Fibroblast of the aortic adventitia (primary cell): ENCODE measurements at regions not wholly inside any gene's neighbourhood (a gene's known extent, or its start where the extent isn't known, plus 50 kb on each side); places are given as distances from the start of the nearest gene placed in this dataset.
"Not testable (repeated sequence)": the region's sequence is repeated elsewhere in the genome, so short reads cannot be mapped to it uniquely, and the experiment has no call there.

ENCODE experiments used
- DNase-seq: peaks from one replicate; pipeline ENCODE4 v3.0.0-alpha.2; 2010; ENCODE audit warnings: low read depth
- H3K4me3 ChIP-seq: 2 replicates; pipeline ENCODE4 v1.5.1; 2011; ENCODE audit warnings: low read depth, mild to moderate bottlenecking, control low read depth, low read length, moderate library complexity
- TF ChIP-seq, protein P1 (sequence below): IDR thresholded peaks from 2 replicates; pipeline ENCODE4 v1.5.1; 2011; ENCODE audit warnings: mild to moderate bottlenecking, low read length, control low read depth, inconsistent platforms; ENCODE audit not compliant: insufficient read depth

DNA sequence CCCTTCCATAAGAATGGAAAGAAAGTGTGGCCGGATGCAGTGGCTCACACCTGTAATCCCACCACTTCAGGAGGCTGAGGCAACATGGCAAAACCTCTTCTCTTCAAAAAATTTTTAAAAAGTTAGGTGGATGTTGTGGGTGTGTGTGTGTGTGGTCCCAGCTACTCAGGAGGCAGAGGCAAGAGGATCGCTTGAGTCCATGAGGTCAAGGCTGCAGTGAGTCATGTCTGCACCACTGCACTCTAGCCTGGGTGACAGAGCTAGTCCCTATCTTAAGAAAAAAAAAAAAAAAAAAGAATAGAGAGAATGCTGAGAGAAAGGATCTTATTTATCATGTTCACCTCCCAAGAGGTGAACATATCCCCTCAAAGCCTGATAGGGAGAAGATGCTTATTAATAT, 492.1 kb upstream of the SMIM31 start:
- no peak overlapping the region for H3K4me3 ChIP-seq
- DNase-seq: no peak
- TF ChIP-seq, protein P1, sequence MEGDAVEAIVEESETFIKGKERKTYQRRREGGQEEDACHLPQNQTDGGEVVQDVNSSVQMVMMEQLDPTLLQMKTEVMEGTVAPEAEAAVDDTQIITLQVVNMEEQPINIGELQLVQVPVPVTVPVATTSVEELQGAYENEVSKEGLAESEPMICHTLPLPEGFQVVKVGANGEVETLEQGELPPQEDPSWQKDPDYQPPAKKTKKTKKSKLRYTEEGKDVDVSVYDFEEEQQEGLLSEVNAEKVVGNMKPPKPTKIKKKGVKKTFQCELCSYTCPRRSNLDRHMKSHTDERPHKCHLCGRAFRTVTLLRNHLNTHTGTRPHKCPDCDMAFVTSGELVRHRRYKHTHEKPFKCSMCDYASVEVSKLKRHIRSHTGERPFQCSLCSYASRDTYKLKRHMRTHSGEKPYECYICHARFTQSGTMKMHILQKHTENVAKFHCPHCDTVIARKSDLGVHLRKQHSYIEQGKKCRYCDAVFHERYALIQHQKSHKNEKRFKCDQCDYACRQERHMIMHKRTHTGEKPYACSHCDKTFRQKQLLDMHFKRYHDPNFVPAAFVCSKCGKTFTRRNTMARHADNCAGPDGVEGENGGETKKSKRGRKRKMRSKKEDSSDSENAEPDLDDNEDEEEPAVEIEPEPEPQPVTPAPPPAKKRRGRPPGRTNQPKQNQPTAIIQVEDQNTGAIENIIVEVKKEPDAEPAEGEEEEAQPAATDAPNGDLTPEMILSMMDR: no peak

DNA sequence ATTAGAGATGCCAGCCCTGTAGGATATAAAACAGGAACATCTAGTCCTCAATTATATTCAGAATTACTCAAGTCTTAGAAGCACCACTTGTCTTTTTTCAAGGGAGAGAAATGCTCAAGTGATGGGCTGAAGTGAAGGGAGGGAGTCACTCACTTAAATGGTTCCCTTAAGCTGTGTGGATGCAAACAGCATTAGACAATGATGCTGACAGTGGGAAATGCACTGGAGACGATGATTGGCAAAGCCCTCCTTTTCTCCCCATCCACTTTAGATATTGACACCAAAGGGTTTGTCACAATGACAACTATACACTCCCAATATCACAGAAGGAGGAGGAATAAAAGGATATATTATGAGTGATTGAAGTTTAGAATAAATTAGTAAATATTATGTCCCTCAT, 491.4 kb upstream of the SMIM31 start:
- H3K4me3 ChIP-seq, DNase-seq: not testable (repeated sequence)

DNA sequence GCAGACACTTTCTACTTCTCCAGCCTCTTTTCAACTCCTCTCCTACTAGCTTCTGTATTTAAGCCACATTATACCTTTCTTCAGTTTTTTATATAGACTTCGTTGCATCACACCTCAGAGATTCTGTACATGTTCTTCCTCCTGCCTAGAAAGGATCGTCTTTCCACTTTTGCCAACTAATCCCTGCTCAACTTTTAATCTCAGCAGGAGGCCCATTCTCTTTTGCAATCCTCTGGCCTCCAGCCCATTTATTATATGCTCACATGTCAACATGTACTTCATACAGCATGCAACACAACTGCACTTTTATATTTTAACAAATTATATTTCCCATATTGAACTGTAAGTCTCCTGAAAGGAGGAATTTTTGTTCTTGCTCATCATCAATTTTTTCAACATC, 476.5 kb upstream of the SMIM31 start:
- H3K4me3 ChIP-seq, DNase-seq: not testable (repeated sequence)

DNA sequence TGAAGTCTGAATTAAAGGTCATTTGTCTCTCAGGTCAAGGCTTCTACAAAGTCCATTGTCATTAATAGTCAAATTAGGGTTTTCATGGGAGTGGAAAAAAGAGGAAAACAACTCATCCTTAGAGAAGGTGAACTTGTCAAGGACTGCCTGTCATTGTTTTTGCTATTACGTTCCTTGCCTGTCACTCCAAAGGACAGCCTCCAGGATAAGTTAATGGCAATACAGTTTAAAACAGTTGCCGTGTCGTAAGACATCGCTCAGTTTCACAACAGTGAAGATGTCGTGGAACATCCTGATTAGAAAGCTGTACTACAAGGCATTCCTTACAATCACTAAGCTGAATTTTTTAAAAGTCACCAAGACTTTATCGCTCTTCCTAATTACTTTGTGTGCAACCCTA, 466.8 kb upstream of the SMIM31 start:
- TF ChIP-seq, protein P1: no peak
- no peak for DNase-seq
- no peak overlapping the region for H3K4me3 ChIP-seq

DNA sequence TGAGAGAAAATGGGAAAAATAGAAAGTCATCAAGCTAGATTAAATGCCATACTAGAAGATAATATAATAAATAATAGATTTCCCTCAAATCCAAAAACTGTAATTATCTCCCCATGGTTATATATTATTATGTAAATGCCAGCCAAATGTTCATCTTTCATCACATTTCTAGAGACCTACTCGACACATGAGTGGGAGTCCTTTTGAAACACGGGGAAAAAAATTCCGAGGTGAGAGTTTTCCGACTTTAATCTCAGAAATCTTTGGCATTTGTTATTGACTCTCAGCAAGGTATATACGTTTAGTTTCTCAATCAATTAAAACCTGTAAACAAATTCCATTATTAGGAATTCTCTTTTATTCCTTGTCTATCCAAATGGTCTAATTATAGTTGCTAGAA, 465.4 kb upstream of the SMIM31 start:
- TF ChIP-seq, protein P1: no peak
- no peak for DNase-seq
- H3K4me3 ChIP-seq: no peak overlapping the region

DNA sequence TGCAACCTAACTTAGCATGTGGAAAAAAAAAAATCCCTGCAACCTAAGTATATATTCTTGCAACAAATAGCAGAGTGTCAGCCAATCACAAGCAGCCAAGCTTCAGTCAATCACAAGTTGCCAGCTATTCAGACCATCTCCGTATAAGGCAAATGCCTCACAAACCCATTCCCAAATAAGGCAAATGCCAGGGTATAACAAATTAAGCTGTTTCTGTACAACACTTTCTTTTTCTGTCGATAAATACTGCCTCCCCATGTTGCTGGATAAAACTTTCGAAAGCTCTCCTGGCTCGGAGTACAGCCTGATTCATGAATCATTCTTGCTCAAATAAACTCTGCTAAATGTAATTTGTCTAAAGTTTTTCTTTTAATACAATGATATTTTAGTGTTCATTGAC, 460.7 kb upstream of the SMIM31 start:
- TF ChIP-seq, protein P1: no peak
- DNase-seq: no peak
- no peak overlapping the region for H3K4me3 ChIP-seq

DNA sequence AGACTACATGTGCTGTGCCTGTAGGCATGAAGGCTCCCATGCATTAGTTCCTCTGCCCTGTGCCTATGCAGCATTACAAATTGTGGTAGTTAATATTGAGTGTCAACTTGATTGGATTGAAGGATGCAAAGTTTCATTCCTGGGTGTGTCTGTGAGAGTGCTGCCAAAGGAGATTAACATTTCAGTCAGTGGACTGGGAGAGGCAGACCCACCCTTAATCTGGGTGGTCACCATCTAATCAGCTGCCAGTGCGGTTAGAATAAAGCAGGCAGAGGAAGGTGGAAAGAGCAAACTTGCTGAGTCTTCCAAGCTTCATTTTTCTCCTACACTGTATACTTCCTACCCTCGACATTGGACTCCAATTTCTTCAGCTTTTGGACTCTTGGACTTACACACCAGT, 460.2 kb upstream of the SMIM31 start:
- TF ChIP-seq, protein P1: no peak
- DNase-seq: no peak

DNA sequence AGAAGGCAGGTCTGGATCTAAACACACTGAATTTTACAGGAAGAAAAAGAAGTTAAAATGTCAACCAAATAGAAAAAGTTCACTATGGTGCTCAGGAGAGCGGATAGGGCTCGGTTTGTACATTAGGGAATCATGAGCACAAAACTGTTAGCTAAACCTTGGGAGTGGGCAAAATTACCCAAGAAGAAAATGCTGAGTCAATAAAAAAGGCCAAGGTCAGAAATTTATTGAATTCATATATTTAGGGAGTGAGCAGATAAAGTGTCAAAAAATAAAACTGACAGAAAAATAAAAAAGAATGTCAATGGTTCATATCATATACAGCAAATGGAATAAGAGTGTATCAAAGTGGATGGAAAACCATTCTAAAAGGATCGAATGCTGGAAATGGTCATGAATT, 452.5 kb upstream of the SMIM31 start:
- TF ChIP-seq, protein P1: no peak
- DNase-seq: no peak
- H3K4me3 ChIP-seq: no peak overlapping the region

More for the DNA sequence above, 460.2 kb upstream of the SMIM31 start:
- H3K4me3 ChIP-seq: no peak overlapping the region
